A549 (cell line): ENCODE measurements at regions not wholly inside any gene's neighbourhood (a gene's known extent, or its start where the extent isn't known, plus 50 kb on each side); places are given as distances from the start of the nearest gene placed in this dataset.
A peak's percentile ranks its signal among the peaks of the same experiment; 100 is the strongest.

Source experiments
- ATAC-seq, 2 experiments: fragments of 200-7000 bp in 1 of 2; fragments of >200 bp in 1 of 2; cut with Nextera tagmentation in 1 of 2; cut with Tn5 transposase in 1 of 2; 3 replicates each; pipeline versions ENCODE4 v1.8.0 to v1.9.1; 2018 to 2020; ENCODE audit warnings: mild to moderate bottlenecking in 1 of 2, moderate library complexity in 1 of 2
- CTCF ChIA-PET: fragments of 300-600 bp; sonication (Branson Sonifier 250); formaldehyde crosslinking; extraction: SDS; loops from one replicate; lab custom pipeline; 2021; ENCODE audit warnings: antibody characterized with exemption, inconsistent platforms; lab: Yijun Ruan, JAX
- POLR2A ChIA-PET: fragments of 350-600 bp; formaldehyde crosslinking; extraction: SDS; loops from one replicate; lab custom pipeline; 2021; ENCODE audit warnings: antibody characterized with exemption, inconsistent platforms; lab: Yijun Ruan, JAX
- DNase-seq, 2 experiments: peaks; one replicate each; pipeline versions ENCODE4 v3.0.0 to v3.0.0-alpha.2; 2011 to 2016; ENCODE audit warnings: low read depth in 1 of 2, low spot score in 1 of 2
- FAIRE-seq: peaks from 2 replicates; lab custom pipeline; 2011; peaks lifted over from hg19 to GRCh38; lab: Jason Lieb, UNC
- H3K27ac ChIP-seq, 2 experiments: fragments of >200 bp; sonication (Bioruptor Twin); formaldehyde crosslinking; 3 replicates each; pipeline ENCODE4 v1.5.1; 2016 to 2017
- H3K4me1 ChIP-seq: fragments of >200 bp; sonication (Bioruptor Twin); formaldehyde crosslinking; 3 replicates; pipeline ENCODE4 v1.6.1; 2016
- H3K4me2 ChIP-seq: fragments of >200 bp; sonication (Bioruptor Twin); formaldehyde crosslinking; 3 replicates; pipeline ENCODE4 v1.6.1; 2016
- H3K4me3 ChIP-seq: fragments of >200 bp; sonication (Bioruptor Twin); formaldehyde crosslinking; 3 replicates; pipeline ENCODE4 v1.5.1; 2016
- H3K9me3 ChIP-seq: fragments of >200 bp; sonication (Bioruptor Twin); formaldehyde crosslinking; 3 replicates; pipeline ENCODE4 v1.6.1; 2016
- CHD2 ChIP-seq: fragments of 150-350 bp; IDR thresholded peaks from 2 replicates; pipeline ENCODE4 v1.6.1; 2014; ENCODE audit warnings: low read length; ENCODE audit not compliant: partially characterized antibody
- EHF ChIP-seq: fragments of 250-450 bp; sonication (Bioruptor Pico); IDR thresholded peaks from 2 replicates; pipeline ENCODE4 v1.5.0; 2020; ENCODE audit warnings: mild to moderate bottlenecking
- EP300 ChIP-seq, 2 experiments: fragments of >200 bp; sonication (Bioruptor Twin); formaldehyde crosslinking; IDR thresholded peaks; 2 replicates in 1 of 2; 3 replicates in 1 of 2; pipeline ENCODE4 v1.6.1; 2016 to 2017
- FOSL2 ChIP-seq, 2 experiments: fragments of 450-650 bp in 1 of 2; fragments of >200 bp in 1 of 2; sonication (Bioruptor Twin) in 1 of 2; formaldehyde crosslinking; IDR thresholded peaks; 2 replicates each; pipeline versions ENCODE4 v1.5.0 to v1.6.1; 2016 to 2020; ENCODE audit warnings: mild to moderate bottlenecking in 1 of 2, moderate library complexity in 1 of 2
- HDAC2 ChIP-seq: fragments of 200-600 bp; sonication (generic); IDR thresholded peaks from 2 replicates; pipeline ENCODE4 v1.6.1; 2016
- HEYL ChIP-seq: fragments of 250-450 bp; sonication (Bioruptor Pico); IDR thresholded peaks from 2 replicates; pipeline ENCODE4 v1.8.0; 2021; ENCODE audit warnings: mild to moderate bottlenecking, moderate library complexity
- HOXA7 ChIP-seq: fragments of 250-450 bp; sonication (Bioruptor Pico); IDR thresholded peaks from 2 replicates; pipeline ENCODE4 v1.5.0; 2020; ENCODE audit warnings: mild to moderate bottlenecking, moderate library complexity
- HOXB13 ChIP-seq: fragments of 250-450 bp; sonication (Bioruptor Pico); IDR thresholded peaks from 2 replicates; pipeline ENCODE4 v1.5.0; 2020; ENCODE audit warnings: low read depth, mild to moderate bottlenecking, moderate library complexity
- JUN ChIP-seq, 2 experiments: fragments of >200 bp; sonication (Bioruptor Twin); formaldehyde crosslinking; IDR thresholded peaks; 2 replicates in 1 of 2; 3 replicates in 1 of 2; pipeline ENCODE4 v1.6.1; 2016 to 2017
- MAFK ChIP-seq: fragments of 450-650 bp; IDR thresholded peaks from 2 replicates; pipeline ENCODE4 v1.6.1; 2014; ENCODE audit not compliant: partially characterized antibody
- NFE2L2 ChIP-seq: fragments of 150-350 bp; conservative IDR thresholded peaks from 2 replicates; pipeline ENCODE4 v1.6.1; 2014; ENCODE audit warnings: low read length
- NR3C1 ChIP-seq: fragments of >200 bp; sonication (Bioruptor Twin); formaldehyde crosslinking; IDR thresholded peaks from 3 replicates; pipeline ENCODE4 v1.6.1; 2017
- PHF8 ChIP-seq: fragments of 200-600 bp; sonication (generic); IDR thresholded peaks from 2 replicates; pipeline ENCODE4 v1.6.1; 2016; ENCODE audit warnings: low read depth, mild to moderate bottlenecking, antibody characterized with exemption, moderate library complexity, borderline replicate concordance
- RARB ChIP-seq: fragments of 250-450 bp; sonication (Bioruptor Pico); IDR thresholded peaks from 2 replicates; pipeline ENCODE4 v1.8.0; 2021; ENCODE audit warnings: mild to moderate bottlenecking, moderate library complexity
- RCOR1 ChIP-seq: fragments of 150-350 bp; IDR thresholded peaks from 2 replicates; pipeline ENCODE4 v1.6.1; 2014; ENCODE audit warnings: antibody characterized with exemption, low read length, low read depth
- RNF2 ChIP-seq: fragments of 200-600 bp; sonication (generic); IDR thresholded peaks from 2 replicates; pipeline ENCODE4 v1.6.1; 2016; ENCODE audit warnings: low read depth, mild to moderate bottlenecking, antibody characterized with exemption, moderate library complexity, borderline replicate concordance
- TP53 ChIP-seq: fragments of 250-450 bp; sonication (Bioruptor Pico); IDR thresholded peaks from 2 replicates; pipeline ENCODE4 v1.5.0; 2021; ENCODE audit warnings: mild to moderate bottlenecking, moderate library complexity
- ZC3H11A ChIP-seq: fragments of 450-650 bp; IDR thresholded peaks from 2 replicates; pipeline ENCODE4 v1.6.1; 2014; ENCODE audit warnings: antibody characterized with exemption, mild to moderate bottlenecking
- ZNF302 ChIP-seq: fragments of 250-450 bp; sonication (Bioruptor Pico); IDR thresholded peaks from 2 replicates; pipeline ENCODE4 v1.9.0; 2021; ENCODE audit warnings: inconsistent platforms, mild to moderate bottlenecking, moderate library complexity
- WGBS: methylation state at CpG from one replicate; pipeline ENCODE4 v1.1.6; 2017; ENCODE audit errors: missing lambda C conversion rate; 5-methylcytosine and 5-hydroxymethylcytosine counted together
- TF ChIP-seq, protein P1 (sequence below): fragments of 250-450 bp; sonication (Bioruptor Pico); IDR thresholded peaks from 2 replicates; pipeline ENCODE4 v1.5.0; 2020; ENCODE audit warnings: low read depth, mild to moderate bottlenecking, moderate library complexity
- TF ChIP-seq, protein P2 (sequence below): fragments of >200 bp; sonication (Bioruptor Twin); formaldehyde crosslinking; IDR thresholded peaks from 2 replicates; pipeline ENCODE4 v1.6.1; 2016
- TF ChIP-seq, protein P3 (sequence below): IDR thresholded peaks from 2 replicates; pipeline ENCODE4 v1.6.1; 2012; ENCODE audit warnings: low read depth, borderline replicate concordance
- TF ChIP-seq, protein P4 (sequence below): fragments of >200 bp; sonication (Bioruptor Twin); formaldehyde crosslinking; IDR thresholded peaks from 3 replicates; pipeline ENCODE4 v1.5.1; 2016
- TF ChIP-seq, protein P5 (sequence below): fragments of >200 bp; sonication (Bioruptor Twin); formaldehyde crosslinking; IDR thresholded peaks from 3 replicates; pipeline ENCODE4 v1.6.1; 2016
- TF ChIP-seq, protein P6 (sequence below): fragments of 200-600 bp; sonication (generic); IDR thresholded peaks from 2 replicates; pipeline ENCODE4 v1.6.1; 2016; ENCODE audit warnings: antibody characterized with exemption, mild to moderate bottlenecking, moderate library complexity

DNA sequence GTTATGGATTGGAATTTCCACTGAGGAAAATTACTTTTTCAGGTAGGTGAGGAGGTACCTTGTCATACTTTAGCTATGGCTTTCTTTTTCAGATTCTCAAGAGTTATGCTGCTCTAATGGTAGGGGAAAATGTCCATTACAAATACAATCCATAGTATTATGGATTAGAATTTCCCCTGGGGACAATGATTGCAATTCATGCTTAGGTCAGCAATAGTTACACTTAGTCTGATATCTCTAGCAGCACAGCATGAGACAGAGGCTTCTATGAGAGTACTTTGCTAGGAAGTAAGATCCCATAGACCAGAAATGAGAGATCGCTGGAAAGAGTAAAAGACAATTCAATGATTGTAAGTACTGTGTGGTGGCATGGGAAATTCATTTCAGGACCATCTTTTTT is 949.5 kb upstream of the CDH8 start:
- H3K9me3 ChIP-seq = no peaks in the 10 kb centered on the region
- WGBS = 0% methylated on average over 1 of the region's 1 CpG
- no peak overlapping the region for H3K4me2 ChIP-seq
- ATAC-seq (no peak), FAIRE-seq (no peak), DNase-seq (no peak)
- H3K4me1 ChIP-seq = no peaks in the 10 kb centered on the region
- ChIA-PET CTCF (interaction anchor here (1.2 kb wide), 1 partner anchor 24 kb away, joined by 3 read pairs; no protein-coding TSS in a partner anchor), POLR2A (no interaction called here)
- H3K27ac ChIP-seq = no peak overlapping the region
- TF ChIP-seq NFE2L2 (no peak), MAFK (peak; percentile 70)
- no peak overlapping the region for H3K4me3 ChIP-seq

DNA sequence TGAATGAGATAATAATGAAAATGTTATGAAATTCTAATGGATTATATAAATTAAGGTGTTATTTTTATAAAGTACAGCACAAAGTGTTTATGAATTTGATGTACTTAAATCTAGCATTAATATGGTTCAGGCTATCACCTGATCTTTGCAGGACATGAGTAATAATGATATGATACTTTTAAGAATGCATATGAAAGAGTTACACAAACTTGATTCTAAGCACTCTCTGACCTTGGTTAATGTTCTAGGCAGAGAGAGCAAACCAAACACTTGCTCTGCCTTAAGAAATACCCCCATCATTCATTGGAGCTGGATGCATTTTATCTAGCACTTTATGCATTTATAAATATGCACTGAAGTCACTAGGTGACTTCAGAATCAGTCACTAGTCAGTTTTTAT is 942.2 kb upstream of the CDH8 start:
- FAIRE-seq = no peak
- H3K4me2 ChIP-seq = no peak overlapping the region
- ChIA-PET POLR2A (no interaction called here), CTCF (no interaction called here)
- H3K4me3 ChIP-seq = no peak overlapping the region
- ATAC-seq = no peak
- DNase-seq = no peak
- no peaks in the 10 kb centered on the region for H3K4me1 ChIP-seq
- no peak for TF ChIP-seq HEYL
- TF ChIP-seq, protein P1, sequence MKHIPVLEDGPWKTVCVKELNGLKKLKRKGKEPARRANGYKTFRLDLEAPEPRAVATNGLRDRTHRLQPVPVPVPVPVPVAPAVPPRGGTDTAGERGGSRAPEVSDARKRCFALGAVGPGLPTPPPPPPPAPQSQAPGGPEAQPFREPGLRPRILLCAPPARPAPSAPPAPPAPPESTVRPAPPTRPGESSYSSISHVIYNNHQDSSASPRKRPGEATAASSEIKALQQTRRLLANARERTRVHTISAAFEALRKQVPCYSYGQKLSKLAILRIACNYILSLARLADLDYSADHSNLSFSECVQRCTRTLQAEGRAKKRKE = no peak
- TF ChIP-seq EP300 (IDR thresholded peaks at IDR 0.05) = no peak
- TF ChIP-seq, protein P2, sequence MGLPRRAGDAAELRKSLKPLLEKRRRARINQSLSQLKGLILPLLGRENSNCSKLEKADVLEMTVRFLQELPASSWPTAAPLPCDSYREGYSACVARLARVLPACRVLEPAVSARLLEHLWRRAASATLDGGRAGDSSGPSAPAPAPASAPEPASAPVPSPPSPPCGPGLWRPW = no peak
- TF ChIP-seq HOXB13 (CRISPR knock-in tag) = no peak
- no peak for TF ChIP-seq NFE2L2
- no peak for TF ChIP-seq HDAC2
- TF ChIP-seq, protein P3, sequence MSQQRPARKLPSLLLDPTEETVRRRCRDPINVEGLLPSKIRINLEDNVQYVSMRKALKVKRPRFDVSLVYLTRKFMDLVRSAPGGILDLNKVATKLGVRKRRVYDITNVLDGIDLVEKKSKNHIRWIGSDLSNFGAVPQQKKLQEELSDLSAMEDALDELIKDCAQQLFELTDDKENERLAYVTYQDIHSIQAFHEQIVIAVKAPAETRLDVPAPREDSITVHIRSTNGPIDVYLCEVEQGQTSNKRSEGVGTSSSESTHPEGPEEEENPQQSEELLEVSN = no peak
- TF ChIP-seq, protein P4, sequence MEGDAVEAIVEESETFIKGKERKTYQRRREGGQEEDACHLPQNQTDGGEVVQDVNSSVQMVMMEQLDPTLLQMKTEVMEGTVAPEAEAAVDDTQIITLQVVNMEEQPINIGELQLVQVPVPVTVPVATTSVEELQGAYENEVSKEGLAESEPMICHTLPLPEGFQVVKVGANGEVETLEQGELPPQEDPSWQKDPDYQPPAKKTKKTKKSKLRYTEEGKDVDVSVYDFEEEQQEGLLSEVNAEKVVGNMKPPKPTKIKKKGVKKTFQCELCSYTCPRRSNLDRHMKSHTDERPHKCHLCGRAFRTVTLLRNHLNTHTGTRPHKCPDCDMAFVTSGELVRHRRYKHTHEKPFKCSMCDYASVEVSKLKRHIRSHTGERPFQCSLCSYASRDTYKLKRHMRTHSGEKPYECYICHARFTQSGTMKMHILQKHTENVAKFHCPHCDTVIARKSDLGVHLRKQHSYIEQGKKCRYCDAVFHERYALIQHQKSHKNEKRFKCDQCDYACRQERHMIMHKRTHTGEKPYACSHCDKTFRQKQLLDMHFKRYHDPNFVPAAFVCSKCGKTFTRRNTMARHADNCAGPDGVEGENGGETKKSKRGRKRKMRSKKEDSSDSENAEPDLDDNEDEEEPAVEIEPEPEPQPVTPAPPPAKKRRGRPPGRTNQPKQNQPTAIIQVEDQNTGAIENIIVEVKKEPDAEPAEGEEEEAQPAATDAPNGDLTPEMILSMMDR = no peak
- no peak for TF ChIP-seq NR3C1
- TF ChIP-seq ZNF302 = no peak
- TF ChIP-seq TP53 (CRISPR knock-in tag) = no peak
- no peak for TF ChIP-seq RNF2
- TF ChIP-seq RARB (CRISPR knock-in tag) = no peak
- no peak for TF ChIP-seq RCOR1
- no peak overlapping the region for H3K27ac ChIP-seq
- no peaks in the 10 kb centered on the region for H3K9me3 ChIP-seq

DNA sequence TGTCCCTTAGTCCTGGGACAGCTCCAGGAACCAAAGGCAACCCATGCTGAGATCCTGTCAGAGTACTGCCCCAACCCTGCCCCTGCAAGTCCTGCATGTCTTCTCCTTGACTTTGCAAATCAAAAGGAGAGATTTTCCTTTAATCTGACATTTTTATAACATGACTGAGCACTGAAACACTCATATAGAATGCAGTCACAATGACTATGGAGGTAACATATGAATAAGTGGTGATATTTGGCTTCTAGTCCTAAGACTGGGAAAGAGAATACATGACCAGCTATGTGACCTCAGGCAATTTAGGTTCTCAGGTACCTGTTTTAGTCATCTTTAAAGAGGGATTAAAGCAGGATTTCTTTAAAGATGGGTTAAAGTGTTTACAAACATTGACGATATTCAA is 941.6 kb upstream of the CDH8 start:
- FAIRE-seq = no peak
- no peaks in the 10 kb centered on the region for H3K9me3 ChIP-seq
- no peak for ATAC-seq
- WGBS = 11% methylated on average over 1 of the region's 1 CpG
- DNase-seq = no peak
- no peak overlapping the region for H3K4me2 ChIP-seq
- no peaks in the 10 kb centered on the region for H3K4me1 ChIP-seq
- no peak overlapping the region for H3K4me3 ChIP-seq
- H3K27ac ChIP-seq = no peak overlapping the region
- POLR2A ChIA-PET = no interaction called here
- CTCF ChIA-PET = no interaction called here
- TF ChIP-seq PHF8 (no peak), HOXA7 (no peak), EHF (CRISPR knock-in tag) (no peak), ZC3H11A (no peak), RCOR1 (no peak), JUN (IDR thresholded peaks at IDR 0.05) (no peak), FOSL2 (IDR thresholded peaks at IDR 0.05) (no peak), FOSL2 (CRISPR knock-in tag; IDR thresholded peaks at IDR 0.05) (no peak), CHD2 (no peak)
- TF ChIP-seq, protein P5, sequence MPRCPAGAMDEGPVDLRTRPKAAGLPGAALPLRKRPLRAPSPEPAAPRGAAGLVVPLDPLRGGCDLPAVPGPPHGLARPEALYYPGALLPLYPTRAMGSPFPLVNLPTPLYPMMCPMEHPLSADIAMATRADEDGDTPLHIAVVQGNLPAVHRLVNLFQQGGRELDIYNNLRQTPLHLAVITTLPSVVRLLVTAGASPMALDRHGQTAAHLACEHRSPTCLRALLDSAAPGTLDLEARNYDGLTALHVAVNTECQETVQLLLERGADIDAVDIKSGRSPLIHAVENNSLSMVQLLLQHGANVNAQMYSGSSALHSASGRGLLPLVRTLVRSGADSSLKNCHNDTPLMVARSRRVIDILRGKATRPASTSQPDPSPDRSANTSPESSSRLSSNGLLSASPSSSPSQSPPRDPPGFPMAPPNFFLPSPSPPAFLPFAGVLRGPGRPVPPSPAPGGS = no peak
- TF ChIP-seq, protein P6, sequence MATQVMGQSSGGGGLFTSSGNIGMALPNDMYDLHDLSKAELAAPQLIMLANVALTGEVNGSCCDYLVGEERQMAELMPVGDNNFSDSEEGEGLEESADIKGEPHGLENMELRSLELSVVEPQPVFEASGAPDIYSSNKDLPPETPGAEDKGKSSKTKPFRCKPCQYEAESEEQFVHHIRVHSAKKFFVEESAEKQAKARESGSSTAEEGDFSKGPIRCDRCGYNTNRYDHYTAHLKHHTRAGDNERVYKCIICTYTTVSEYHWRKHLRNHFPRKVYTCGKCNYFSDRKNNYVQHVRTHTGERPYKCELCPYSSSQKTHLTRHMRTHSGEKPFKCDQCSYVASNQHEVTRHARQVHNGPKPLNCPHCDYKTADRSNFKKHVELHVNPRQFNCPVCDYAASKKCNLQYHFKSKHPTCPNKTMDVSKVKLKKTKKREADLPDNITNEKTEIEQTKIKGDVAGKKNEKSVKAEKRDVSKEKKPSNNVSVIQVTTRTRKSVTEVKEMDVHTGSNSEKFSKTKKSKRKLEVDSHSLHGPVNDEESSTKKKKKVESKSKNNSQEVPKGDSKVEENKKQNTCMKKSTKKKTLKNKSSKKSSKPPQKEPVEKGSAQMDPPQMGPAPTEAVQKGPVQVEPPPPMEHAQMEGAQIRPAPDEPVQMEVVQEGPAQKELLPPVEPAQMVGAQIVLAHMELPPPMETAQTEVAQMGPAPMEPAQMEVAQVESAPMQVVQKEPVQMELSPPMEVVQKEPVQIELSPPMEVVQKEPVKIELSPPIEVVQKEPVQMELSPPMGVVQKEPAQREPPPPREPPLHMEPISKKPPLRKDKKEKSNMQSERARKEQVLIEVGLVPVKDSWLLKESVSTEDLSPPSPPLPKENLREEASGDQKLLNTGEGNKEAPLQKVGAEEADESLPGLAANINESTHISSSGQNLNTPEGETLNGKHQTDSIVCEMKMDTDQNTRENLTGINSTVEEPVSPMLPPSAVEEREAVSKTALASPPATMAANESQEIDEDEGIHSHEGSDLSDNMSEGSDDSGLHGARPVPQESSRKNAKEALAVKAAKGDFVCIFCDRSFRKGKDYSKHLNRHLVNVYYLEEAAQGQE = no peak
- TF ChIP-seq, protein P3 = no peak
